ENCODE measurements at regions not wholly inside any gene's neighbourhood (a gene's known extent, or its start where the extent isn't known, plus 50 kb on each side); places are given as distances from the start of the nearest gene placed in this dataset.

DNA sequence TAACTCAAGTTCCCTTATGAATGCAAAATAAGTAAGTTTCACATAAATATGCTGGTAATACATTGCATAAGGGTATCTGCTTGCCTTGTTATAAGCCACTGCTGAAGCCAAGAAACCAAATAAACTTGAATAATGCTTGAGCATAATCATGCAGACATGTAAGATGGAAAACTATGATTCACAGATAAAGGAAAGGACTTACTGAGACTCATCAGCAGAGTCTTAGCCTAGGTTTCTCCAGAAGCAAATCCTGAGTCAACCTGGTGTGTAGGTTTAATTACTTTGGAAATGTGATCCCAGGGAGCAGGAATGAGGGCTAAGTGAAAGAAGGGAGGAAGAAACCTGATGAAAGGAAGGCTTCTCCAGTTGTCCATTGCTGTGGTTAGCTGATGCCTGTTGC is 107.7 kb upstream of the BTG1 start:
- TF ChIP-seq GATA3 (IDR thresholded peaks at IDR 0.05; ENCODE audit: low read depth, low read length) = no peak
- TF ChIP-seq GATA2 (IDR thresholded peaks at IDR 0.05; ENCODE audit: low read depth, low read length) = no peak

GRCh38 chr12:92248977-92249376 is 103.3 kb upstream of the BTG1 start:
- no peak for TF ChIP-seq GATA2 (IDR thresholded peaks at IDR 0.05; ENCODE audit: low read depth, low read length)
- no peak for TF ChIP-seq GATA3 (IDR thresholded peaks at IDR 0.05; ENCODE audit: low read depth, low read length)

DNA sequence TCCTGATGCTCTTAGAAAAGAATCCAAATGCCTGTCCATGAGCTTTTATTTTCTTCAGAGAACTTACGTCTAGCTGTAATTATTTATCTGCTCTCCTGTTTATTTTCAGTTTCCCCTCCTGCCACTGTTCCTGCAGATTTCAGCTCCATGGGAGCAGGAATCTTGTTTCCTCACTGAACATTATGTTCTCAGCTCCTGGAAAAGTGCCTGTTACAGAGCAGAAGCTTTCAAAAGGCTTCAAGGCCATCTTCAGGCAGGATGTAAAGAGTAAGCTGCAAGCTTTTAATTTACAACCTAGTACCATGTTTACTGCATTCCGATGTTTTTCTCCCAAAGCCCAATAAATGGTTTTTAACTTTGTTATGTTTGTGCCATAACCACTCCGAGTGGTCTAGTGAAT is 98.4 kb upstream of the BTG1 start:
- TF ChIP-seq GATA2 (IDR thresholded peaks at IDR 0.05; ENCODE audit: low read depth, low read length) (no peak), GATA3 (IDR thresholded peaks at IDR 0.05; ENCODE audit: low read depth, low read length) (no peak)

DNA sequence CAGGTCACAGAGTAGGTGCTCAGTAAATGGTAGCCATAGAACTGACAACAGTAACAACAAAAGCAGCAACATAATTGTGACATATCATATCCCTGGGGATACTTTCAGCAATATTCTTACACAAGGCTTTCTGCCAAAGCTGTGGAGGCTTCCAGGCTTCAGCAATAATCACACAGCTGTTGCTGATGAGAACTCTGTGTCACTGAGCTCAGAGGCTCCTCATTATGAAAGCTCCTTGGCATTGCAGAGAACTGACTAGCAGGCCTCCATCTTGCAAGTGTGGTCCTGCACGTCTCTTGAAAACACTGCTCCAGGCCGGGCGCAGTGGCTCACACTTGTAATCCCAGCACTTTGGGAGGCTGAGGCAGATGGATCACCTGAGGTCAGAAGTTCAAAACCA is 97.3 kb upstream of the BTG1 start:
- TF ChIP-seq GATA2 (IDR thresholded peaks at IDR 0.05; ENCODE audit: low read depth, low read length) = no peak
- TF ChIP-seq GATA3 (IDR thresholded peaks at IDR 0.05; ENCODE audit: low read depth, low read length) = no peak

GRCh38 chr12:92237762-92238523 is 92.3 kb upstream of the BTG1 start:
- TF ChIP-seq GATA3 (IDR thresholded peaks at IDR 0.05; ENCODE audit: low read depth, low read length) (no peak), GATA2 (IDR thresholded peaks at IDR 0.05; ENCODE audit: low read depth, low read length) (no peak)

- TF ChIP-seq GATA3 (IDR thresholded peaks at IDR 0.05; ENCODE audit: low read depth, low read length) = no peak
- no peak for TF ChIP-seq GATA2 (IDR thresholded peaks at IDR 0.05; ENCODE audit: low read depth, low read length)
Measured at GRCh38 chr12:92237262-92237661, 91.6 kb upstream of the BTG1 start.

GRCh38 chr12:92235703-92236472 is 90.2 kb upstream of the BTG1 start:
- TF ChIP-seq GATA3 (IDR thresholded peaks at IDR 0.05; ENCODE audit: low read depth, low read length) (no peak), GATA2 (IDR thresholded peaks at IDR 0.05; ENCODE audit: low read depth, low read length) (no peak)

- TF ChIP-seq GATA3 (IDR thresholded peaks at IDR 0.05; ENCODE audit: low read depth, low read length) = no peak
- no peak for TF ChIP-seq GATA2 (IDR thresholded peaks at IDR 0.05; ENCODE audit: low read depth, low read length)
Measured at GRCh38 chr12:92234533-92234932, 88.9 kb upstream of the BTG1 start.

DNA sequence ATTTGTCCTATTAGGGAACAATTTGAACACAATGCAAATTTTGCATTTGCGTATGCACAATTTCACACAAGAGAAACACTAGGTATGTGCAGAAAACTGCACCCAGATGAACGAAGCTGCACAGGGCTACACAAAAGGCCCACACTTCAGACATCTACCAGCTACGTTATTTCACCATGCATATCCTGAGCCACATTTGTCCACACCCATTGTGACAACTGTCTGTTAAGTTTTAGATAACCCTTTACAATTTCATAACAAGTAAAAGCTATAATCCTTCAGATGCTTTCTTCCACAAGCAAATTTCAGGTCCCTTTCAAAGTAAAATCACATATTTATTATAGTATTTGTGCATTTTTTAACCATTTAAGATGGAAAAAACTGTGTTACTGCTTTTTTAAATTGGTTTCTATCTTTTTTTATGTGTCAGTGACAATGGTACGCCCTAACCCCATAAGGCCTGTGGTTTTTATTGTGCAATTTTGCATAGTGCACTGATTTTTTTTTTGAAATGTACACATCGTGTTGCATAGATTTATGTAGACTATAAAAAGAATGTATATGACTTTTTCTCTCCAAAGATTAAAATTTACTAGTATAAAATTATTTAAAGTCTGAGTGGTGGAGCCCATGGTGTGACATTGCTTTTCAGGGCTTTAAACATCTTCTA is 87.8 kb upstream of the BTG1 start:
- TF ChIP-seq GATA2 (IDR thresholded peaks at IDR 0.05; ENCODE audit: low read depth, low read length) (no peak), GATA3 (IDR thresholded peaks at IDR 0.05; ENCODE audit: low read depth, low read length) (no peak)

- no peak for TF ChIP-seq GATA2 (IDR thresholded peaks at IDR 0.05; ENCODE audit: low read depth, low read length)
- no peak for TF ChIP-seq GATA3 (IDR thresholded peaks at IDR 0.05; ENCODE audit: low read depth, low read length)
Measured at GRCh38 chr12:92229381-92229780, 83.7 kb upstream of the BTG1 start.

DNA sequence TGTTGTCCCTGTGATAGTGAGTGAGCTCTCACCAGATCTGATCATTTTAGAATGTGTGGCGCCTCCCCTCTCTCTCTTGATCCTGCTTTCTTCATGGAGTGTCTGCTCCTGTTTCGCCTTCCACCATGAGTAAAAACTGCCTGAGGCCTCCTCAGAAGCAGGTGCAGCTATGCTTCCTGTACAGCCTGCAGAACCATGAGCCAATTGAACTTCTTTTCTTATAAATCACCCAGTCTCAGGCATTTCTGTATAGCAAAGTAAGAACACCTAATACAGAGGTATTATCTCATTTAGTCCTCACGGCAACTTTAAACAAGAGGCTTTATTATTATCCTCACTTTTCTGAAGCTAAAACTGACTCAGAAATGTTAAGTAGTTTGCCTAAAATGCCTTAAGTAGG is 81.3 kb upstream of the BTG1 start:
- TF ChIP-seq GATA2 (IDR thresholded peaks at IDR 0.05; ENCODE audit: low read depth, low read length) (no peak), GATA3 (IDR thresholded peaks at IDR 0.05; ENCODE audit: low read depth, low read length) (no peak)

GRCh38 chr12:92226071-92226661 is 80.5 kb upstream of the BTG1 start:
- no peak for TF ChIP-seq GATA2 (IDR thresholded peaks at IDR 0.05; ENCODE audit: low read depth, low read length)
- TF ChIP-seq GATA3 (IDR thresholded peaks at IDR 0.05; ENCODE audit: low read depth, low read length) = no peak

- TF ChIP-seq GATA2 (IDR thresholded peaks at IDR 0.05; ENCODE audit: low read depth, low read length) (0 out of 2 replicates have a peak, but pooled peaks have one; percentile 10), GATA3 (IDR thresholded peaks at IDR 0.05; ENCODE audit: low read depth, low read length) (no peak)
Measured at GRCh38 chr12:92224685-92225331, 79.2 kb upstream of the BTG1 start.

DNA sequence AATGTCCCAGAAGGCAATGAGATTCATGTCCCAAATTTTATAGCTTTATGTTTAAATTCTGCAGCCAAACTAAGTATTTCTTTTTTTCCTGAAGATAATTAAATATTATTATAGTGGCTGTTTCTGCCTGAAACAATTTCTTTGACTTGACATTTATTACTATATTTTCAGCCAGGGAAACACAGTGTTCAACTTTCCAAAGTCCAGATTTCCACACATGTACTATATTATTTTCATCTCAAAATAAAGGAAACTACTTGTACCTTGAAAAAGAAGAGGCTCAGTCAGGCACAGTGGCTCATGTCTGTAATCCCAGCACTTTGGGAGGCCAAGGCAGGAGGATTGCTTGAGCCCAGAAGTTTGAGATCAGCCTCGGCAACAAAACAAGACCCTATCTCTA is 77.8 kb upstream of the BTG1 start:
- TF ChIP-seq GATA3 (IDR thresholded peaks at IDR 0.05; ENCODE audit: low read depth, low read length) (no peak), GATA2 (IDR thresholded peaks at IDR 0.05; ENCODE audit: low read depth, low read length) (no peak)
